Stimulated activated CD4-positive, alpha-beta T cell treated with anti-CD3 and anti-CD28 coated beads, Interleukin-4, amount 100 ng/mL, for 4 hours (primary cell): ENCODE measurements at regions not wholly inside any gene's neighbourhood (a gene's known extent, or its start where the extent isn't known, plus 50 kb on each side); places are given as distances from the start of the nearest gene placed in this dataset.
"Not testable (repeated sequence)": the region's sequence is repeated elsewhere in the genome, so short reads cannot be mapped to it uniquely, and the experiment has no call there.

Experiments
- DNase-seq, 2 experiments: peaks; one replicate each; pipeline ENCODE4 v3.0.0-alpha.2; 2020

GRCh38 chr1:221204055-221204833 lies 325.0 kb downstream of the HLX start:
- no peak for DNase-seq

- no peak for DNase-seq
These were observed 326.8 kb downstream of the HLX start for GRCh38 chr1:221206076-221206475.

- DNase-seq: no peak
These were observed 333.7 kb downstream of the HLX start for GRCh38 chr1:221212926-221213325.

DNA sequence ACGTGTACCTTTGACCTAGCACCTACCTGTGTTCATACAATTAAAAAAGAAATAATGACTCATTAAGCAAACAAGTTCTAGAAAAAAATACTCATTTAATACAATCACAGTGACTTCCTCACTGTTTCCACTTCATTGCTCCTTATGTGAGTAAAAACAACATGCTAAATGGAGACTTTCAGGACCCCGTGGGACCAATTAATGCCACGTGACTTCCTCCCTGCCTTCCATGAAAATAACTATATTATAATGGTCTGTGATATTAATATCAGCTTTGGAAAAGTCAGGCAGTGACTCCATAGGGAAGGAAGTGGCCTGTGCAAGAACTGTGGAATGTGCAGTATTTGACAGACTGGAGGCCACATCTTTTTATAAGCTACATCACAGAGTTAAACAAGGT lies 337.8 kb downstream of the HLX start:
- no peak for DNase-seq

DNA sequence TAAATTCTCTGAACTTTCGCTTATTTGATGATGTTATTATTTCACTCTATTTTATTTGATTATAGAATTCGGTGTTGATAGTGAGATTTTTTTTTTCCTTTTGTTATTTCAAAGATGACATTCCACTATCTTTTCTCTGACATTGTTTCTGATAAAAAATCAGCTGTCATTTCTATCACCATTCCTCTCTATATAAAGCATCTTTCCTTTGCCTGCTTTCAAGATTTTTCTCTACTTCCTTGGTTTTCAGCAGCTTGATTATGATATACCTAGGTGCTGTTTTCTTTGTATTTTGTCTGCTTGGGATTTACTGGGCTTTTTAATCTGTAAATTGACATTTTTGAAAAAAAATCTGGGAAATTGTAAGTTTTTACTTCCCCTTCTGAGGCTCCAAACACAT lies 344.0 kb downstream of the HLX start:
- DNase-seq: no peak

DNA sequence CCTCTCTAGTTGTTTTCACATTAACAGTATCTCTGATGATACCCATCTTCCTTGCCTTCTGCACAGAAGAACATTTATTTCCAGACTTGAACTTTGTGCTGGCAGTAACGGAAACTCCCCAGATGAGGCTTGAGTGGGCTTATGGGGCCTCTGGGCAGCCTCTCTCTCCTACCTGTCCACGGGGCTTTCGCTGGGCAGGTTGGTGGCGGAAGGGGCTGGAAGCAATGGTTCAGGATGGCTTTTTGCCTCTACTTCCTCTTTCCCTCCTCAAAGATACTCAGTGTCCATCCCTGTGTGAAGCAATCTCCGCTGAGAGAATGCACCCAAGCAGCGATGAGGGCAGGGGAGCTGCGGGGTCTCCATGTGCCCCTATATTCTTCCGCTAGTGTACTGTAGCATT lies 348.2 kb downstream of the HLX start:
- no peak for DNase-seq

GRCh38 chr1:221227872-221228337 lies 348.7 kb downstream of the HLX start:
- DNase-seq: no peak

- DNase-seq: no peak
These were observed 349.4 kb downstream of the HLX start for GRCh38 chr1:221228594-221228993.

DNA sequence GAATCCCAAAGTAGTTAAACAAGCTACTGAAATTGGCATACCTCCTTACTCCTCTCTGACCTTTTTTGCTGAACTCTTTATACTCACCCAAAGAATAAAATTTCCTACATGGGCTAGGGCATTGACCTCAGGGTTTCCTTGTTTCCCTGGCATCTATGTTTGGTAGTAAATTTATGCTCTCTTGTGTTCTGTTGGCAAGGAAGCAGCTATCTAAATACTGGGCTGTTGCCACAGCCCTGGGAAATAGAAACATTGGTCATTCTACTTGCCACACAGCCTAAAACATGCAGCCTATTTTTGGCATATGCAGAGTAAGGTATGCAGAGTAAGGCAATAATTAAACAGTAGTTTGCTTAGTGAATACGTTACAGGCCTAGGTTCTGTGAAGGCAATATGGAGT lies 351.4 kb downstream of the HLX start:
- no peak for DNase-seq

DNA sequence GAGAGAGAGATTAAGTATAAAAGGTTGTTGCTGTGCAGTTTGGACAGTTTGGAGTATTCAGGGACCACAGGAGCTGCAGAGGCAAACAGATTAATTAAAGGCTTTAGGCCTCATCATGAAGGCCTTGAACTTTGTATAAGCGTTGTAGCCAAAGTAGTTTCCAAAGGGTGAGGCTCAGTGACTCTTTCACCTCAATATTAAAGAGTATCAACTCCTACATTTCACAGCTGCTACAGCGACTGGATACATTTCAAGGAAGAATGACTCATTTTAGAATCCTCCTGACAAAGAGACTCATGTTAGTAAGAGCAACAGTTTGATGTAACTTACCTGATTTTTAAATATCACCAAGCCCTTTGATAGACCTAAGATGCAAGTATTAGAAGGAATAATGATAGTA lies 355.5 kb downstream of the HLX start:
- DNase-seq: no peak

DNA sequence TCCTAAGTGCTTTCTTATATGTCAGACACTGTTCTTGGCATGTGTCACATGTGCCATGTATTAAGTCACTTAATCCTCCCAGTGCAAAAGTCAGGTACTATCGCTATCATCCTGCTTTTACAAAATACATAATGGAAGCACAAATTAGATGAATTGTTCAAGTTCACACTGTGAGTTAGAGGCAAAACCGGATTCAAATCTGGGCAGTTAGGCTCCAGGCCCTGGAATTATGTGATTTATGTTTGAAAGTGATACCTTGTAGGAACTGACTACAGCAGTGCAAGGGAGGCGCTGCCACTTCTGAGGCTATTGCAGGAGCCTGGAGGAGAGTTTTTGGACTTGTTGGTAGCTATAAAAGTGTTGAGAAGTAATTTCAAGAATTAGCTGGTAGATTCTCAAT lies 358.3 kb downstream of the HLX start:
- no peak for DNase-seq

DNA sequence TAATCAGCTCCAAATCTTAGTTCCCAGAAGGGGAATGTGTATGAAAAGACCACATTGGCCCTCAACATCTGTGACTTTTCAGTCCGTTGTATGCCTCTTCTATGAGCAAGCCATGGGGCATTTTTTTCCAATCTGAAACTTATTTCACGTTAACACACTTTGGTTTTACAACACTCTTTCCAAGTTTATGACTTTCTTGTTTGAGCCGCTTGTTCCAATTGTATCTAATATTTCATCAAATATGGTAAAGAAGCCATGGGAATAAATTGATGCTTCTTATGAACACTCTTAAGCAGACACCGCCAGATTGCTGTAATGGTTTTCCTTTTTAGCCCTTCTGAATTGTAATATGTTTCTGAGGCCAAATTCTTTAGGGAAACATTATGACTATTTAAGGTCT lies 359.9 kb downstream of the HLX start:
- DNase-seq: no peak

- no peak for DNase-seq
These were observed 360.5 kb downstream of the HLX start for GRCh38 chr1:221239792-221240191.

- DNase-seq: no peak
These were observed 361.4 kb downstream of the HLX start for GRCh38 chr1:221240690-221241089.

DNA sequence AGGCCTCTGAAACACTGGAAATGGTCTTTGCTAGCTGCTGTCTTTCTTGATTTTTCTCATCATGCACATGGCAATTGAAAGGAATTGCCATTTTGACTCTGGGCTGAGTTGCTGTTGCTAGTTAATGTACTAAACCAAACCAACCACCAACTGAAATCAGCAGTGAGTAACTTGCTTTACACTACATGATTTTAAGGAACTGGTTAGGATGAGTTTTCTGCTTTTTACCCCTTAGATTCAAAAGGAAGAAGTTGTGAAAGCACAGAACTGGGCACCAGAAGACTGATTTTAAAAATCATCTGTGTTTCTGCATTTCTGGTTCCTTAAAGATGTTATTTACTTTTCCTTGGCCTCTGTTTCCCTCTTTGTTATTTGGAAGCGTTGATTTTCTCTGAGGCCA lies 361.9 kb downstream of the HLX start:
- no peak for DNase-seq

GRCh38 chr1:221241592-221241991 lies 362.3 kb downstream of the HLX start:
- no peak for DNase-seq

- no peak for DNase-seq
These were observed 366.8 kb downstream of the HLX start for GRCh38 chr1:221246067-221246466.

- no peak for DNase-seq
These were observed 367.6 kb downstream of the HLX start for GRCh38 chr1:221246628-221247415.

DNA sequence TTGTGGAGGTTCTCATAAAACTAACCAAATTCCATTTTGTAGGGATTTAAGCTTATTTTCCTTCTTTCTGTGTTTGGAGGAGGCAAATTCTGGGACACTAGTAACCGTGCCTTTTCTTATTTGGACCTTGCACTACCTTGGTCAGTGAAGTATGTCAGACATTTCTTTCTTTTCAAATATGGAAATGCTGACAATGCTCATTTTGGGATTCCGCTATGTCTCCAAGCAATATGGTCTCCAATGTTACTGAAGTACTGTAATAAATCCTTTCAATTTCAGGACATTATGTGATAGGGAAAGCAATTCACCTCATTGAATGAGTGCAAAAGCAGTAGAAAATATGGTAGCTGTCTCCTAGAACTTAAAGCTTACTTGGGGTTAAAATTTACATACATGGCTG lies 372.3 kb downstream of the HLX start:
- no peak for DNase-seq

- DNase-seq: no peak
These were observed 375.6 kb downstream of the HLX start for GRCh38 chr1:221254813-221255212.

DNA sequence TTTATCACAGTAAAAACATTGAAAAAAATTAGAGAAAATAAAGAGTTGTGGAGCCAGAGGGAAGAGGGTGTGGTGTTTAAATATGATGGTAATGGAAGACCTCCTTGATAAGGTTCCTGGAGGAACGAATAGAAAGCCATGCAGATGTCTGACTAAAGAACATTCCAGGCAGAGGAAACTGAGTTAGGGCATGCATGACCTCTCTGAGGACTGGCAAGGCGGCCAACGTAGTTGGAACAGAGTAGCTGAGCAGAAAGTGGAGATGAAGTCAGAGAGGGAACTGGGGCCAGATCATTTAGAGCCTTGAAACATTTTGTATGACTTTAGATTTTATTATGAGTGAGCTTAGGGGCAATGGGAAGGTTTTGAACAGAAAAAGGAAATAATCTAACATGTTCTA lies 377.5 kb downstream of the HLX start:
- DNase-seq: no peak

DNA sequence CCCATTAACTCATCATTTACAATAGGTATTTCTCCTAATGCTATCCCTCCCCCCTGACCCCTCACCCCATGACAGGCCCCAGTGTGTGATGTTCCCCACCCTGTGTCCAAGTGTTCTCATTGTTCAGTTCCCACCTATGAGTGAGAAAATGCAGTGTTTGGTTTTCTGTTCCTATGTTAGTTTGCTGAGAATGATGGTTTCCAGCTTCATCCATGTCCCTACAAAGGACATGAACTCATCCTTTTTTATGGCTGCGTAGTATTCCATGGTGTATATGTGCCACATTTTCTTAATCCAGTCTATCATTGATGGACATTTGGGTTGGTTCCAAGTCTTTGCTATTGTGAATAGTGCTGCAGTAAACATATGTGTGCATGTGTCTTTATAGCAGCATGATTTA lies 378.3 kb downstream of the HLX start:
- DNase-seq: not testable (repeated sequence)

DNA sequence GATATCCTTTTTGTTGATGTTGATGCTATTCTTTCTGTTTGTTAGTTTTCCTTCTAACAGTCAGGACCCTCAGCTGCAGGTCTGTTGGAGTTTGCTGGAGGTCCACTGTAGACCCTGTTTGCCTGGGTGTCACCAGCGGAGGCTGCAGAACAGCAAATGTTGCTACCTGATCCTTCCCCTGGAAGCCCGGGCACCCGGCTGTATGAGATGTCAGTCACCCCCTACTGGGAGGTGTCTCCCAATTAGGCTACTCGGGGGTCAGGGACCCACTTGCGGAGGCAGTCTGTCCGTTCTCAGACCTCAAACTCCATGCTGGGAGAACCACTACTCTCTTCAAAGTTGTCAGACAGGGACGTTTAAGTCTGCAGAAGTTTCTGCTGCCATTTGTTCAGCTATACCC lies 383.4 kb downstream of the HLX start:
- DNase-seq: not testable (repeated sequence)
